ENCODE measurements at regions not wholly inside any gene's neighbourhood (a gene's known extent, or its start where the extent isn't known, plus 50 kb on each side); places are given as distances from the start of the nearest gene placed in this dataset.

GRCh38 chr7:20543500-20543899 is 72.0 kb upstream of the ABCB5 start:
- TF ChIP-seq YY1 (IDR thresholded peaks at IDR 0.05; ENCODE audit: insufficient read depth, insufficient read length) (no peak), ZNF274 (IDR thresholded peaks at IDR 0.05; ENCODE audit: low read depth, low read length) (no peak)
